Suprapubic skin (tissue), 4 donors: ENCODE measurements at regions not wholly inside any gene's neighbourhood (a gene's known extent, or its start where the extent isn't known, plus 50 kb on each side); places are given as distances from the start of the nearest gene placed in this dataset.

Experiments
- DNase-seq, 2 donors: peaks; one replicate each; pipeline ENCODE4 v3.0.0-alpha.2; 2019; ENCODE audit warnings: low spot score in 2 of 2
- H3K27ac ChIP-seq: fragments of 200-600 bp; sonication (generic); one replicate; pipeline ENCODE4 v1.5.1; 2019
- H3K27me3 ChIP-seq: fragments of 200-600 bp; sonication (generic); one replicate; pipeline ENCODE4 v1.5.1; 2019
- H3K36me3 ChIP-seq: fragments of 200-600 bp; sonication (generic); one replicate; pipeline ENCODE4 v1.5.1; 2019
- H3K4me1 ChIP-seq: fragments of 200-600 bp; sonication (generic); one replicate; pipeline ENCODE4 v1.5.1; 2019
- H3K4me3 ChIP-seq: fragments of 200-600 bp; sonication (generic); one replicate; pipeline ENCODE4 v1.5.1; 2019; ENCODE audit warnings: mild to moderate bottlenecking
- H3K9me3 ChIP-seq: fragments of 200-600 bp; sonication (generic); one replicate; pipeline ENCODE4 v1.5.1; 2019
- EP300 ChIP-seq: sonication (generic); formaldehyde crosslinking; IDR thresholded peaks from one replicate; pipeline ENCODE4 v1.6.1; 2017; ENCODE audit warnings: antibody characterized with exemption
- POLR2A ChIP-seq, 2 donors: fragments of 450-650 bp; IDR thresholded peaks; one replicate each; pipeline ENCODE4 v1.6.1; 2017; ENCODE audit warnings: antibody characterized with exemption in 2 of 2, mild to moderate bottlenecking in 2 of 2, moderate library complexity in 2 of 2
- POLR2AphosphoS5 ChIP-seq, 3 donors: sonication (generic); formaldehyde crosslinking; IDR thresholded peaks; one replicate each; pipeline ENCODE4 v1.6.1; 2017; ENCODE audit warnings: antibody characterized with exemption in 3 of 3
- WGBS: methylation state at CpG from one replicate; pipeline ENCODE4 v1.1.5; 2018; 5-methylcytosine and 5-hydroxymethylcytosine counted together
- TF ChIP-seq, protein P1 (sequence below), 2 donors: fragments of 200-600 bp in 1 of 2; fragments of 450-650 bp in 1 of 2; sonication (generic) in 1 of 2; IDR thresholded peaks; one replicate each; pipeline ENCODE4 v1.5.1; 2016 to 2019; ENCODE audit warnings: antibody characterized with exemption in 2 of 2, mild to moderate bottlenecking in 1 of 2, moderate library complexity in 1 of 2

DNA sequence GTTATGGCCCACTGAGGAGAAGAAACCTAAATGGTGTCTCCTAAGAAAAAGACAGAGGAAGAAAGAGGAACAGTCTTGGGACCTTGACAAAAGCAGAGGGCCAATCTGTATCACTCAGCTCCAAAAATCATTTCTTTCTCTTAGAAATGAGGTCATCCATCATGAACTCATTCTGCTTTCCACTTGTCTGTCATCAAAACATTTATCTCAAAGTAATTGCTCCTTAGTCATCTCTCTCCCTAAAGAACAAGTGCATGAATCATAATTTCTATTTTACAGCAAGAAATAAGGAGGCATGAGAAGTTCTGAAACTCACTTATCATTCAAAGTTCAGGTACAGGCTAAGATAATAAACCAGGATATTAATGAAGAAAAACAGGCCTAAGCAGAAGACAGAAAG is 375.6 kb downstream of the KCNA4 start:
- no peak for DNase-seq
- no peaks in the 10 kb centered on the region for H3K4me1 ChIP-seq
- H3K9me3 ChIP-seq = no peaks in the 10 kb centered on the region
- no peaks in the 10 kb centered on the region for H3K36me3 ChIP-seq
- no peak overlapping the region for H3K4me3 ChIP-seq
- H3K27ac ChIP-seq = no peak overlapping the region
- H3K27me3 ChIP-seq = no peaks in the 10 kb centered on the region
- TF ChIP-seq EP300 (no peak), POLR2A (IDR thresholded peaks at IDR 0.05) (no peak)

GRCh38 chr11:29634744-29635143 is 382.1 kb downstream of the KCNA4 start:
- no peaks in the 10 kb centered on the region for H3K36me3 ChIP-seq
- no peaks in the 10 kb centered on the region for H3K9me3 ChIP-seq
- DNase-seq = no peak
- no peak overlapping the region for H3K27ac ChIP-seq
- TF ChIP-seq EP300 (no peak), POLR2AphosphoS5 (IDR thresholded peaks at IDR 0.05) (no peak), POLR2A (IDR thresholded peaks at IDR 0.05) (no peak)
- TF ChIP-seq, protein P1, sequence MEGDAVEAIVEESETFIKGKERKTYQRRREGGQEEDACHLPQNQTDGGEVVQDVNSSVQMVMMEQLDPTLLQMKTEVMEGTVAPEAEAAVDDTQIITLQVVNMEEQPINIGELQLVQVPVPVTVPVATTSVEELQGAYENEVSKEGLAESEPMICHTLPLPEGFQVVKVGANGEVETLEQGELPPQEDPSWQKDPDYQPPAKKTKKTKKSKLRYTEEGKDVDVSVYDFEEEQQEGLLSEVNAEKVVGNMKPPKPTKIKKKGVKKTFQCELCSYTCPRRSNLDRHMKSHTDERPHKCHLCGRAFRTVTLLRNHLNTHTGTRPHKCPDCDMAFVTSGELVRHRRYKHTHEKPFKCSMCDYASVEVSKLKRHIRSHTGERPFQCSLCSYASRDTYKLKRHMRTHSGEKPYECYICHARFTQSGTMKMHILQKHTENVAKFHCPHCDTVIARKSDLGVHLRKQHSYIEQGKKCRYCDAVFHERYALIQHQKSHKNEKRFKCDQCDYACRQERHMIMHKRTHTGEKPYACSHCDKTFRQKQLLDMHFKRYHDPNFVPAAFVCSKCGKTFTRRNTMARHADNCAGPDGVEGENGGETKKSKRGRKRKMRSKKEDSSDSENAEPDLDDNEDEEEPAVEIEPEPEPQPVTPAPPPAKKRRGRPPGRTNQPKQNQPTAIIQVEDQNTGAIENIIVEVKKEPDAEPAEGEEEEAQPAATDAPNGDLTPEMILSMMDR (IDR thresholded peaks at IDR 0.05) = no peak
- H3K4me1 ChIP-seq = no peaks in the 10 kb centered on the region
- WGBS = 82% methylated on average over 3 of the region's 3 CpGs
- H3K4me3 ChIP-seq = no peak overlapping the region
- no peaks in the 10 kb centered on the region for H3K27me3 ChIP-seq

- no peaks in the 10 kb centered on the region for H3K9me3 ChIP-seq
- H3K27me3 ChIP-seq = no peaks in the 10 kb centered on the region
- no peaks in the 10 kb centered on the region for H3K4me1 ChIP-seq
- no peak overlapping the region for H3K4me3 ChIP-seq
- no peak for DNase-seq
- H3K36me3 ChIP-seq = no peaks in the 10 kb centered on the region
- H3K27ac ChIP-seq = no peak overlapping the region
- no peak for TF ChIP-seq POLR2AphosphoS5 (IDR thresholded peaks at IDR 0.05)
- TF ChIP-seq, protein P1 (IDR thresholded peaks at IDR 0.05) = no peak
These were observed 382.6 kb downstream of the KCNA4 start for GRCh38 chr11:29634244-29634643.

GRCh38 chr11:29629286-29629685 is 387.5 kb downstream of the KCNA4 start:
- no peak overlapping the region for H3K27ac ChIP-seq
- no peaks in the 10 kb centered on the region for H3K36me3 ChIP-seq
- no peak for DNase-seq
- no peaks in the 10 kb centered on the region for H3K4me1 ChIP-seq
- H3K9me3 ChIP-seq = peaks cover 4% of the 10 kb centered on the region
- H3K4me3 ChIP-seq = no peak overlapping the region
- no peak for TF ChIP-seq POLR2AphosphoS5 (IDR thresholded peaks at IDR 0.05)
- no peak for TF ChIP-seq POLR2A (IDR thresholded peaks at IDR 0.05)
- TF ChIP-seq EP300 = no peak
- TF ChIP-seq, protein P1 (IDR thresholded peaks at IDR 0.05) = no peak
- 87% methylated on average over 3 of the region's 3 CpGs for WGBS
- no peaks in the 10 kb centered on the region for H3K27me3 ChIP-seq

DNA sequence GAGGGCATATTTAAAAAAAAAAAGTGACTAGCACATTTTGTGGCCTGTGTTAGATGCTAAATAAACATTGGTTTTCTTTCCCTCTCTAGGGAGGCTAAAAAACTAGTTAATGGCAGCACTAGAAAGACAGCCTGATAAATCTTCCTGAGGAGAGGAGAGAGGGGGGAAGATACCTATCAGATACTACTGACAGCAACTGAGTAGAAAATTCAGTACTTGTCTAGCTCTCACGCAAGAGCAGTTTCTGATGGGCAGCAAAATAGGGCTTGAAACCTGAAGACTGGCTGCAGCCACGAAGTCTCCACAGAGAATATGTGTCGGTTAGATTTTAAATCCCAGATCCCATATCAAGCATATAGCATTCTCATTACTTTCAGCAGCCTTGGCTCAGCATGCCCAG is 388.2 kb downstream of the KCNA4 start:
- WGBS = 73% methylated on average over 3 of the region's 3 CpGs
- no peak overlapping the region for H3K27ac ChIP-seq

DNA sequence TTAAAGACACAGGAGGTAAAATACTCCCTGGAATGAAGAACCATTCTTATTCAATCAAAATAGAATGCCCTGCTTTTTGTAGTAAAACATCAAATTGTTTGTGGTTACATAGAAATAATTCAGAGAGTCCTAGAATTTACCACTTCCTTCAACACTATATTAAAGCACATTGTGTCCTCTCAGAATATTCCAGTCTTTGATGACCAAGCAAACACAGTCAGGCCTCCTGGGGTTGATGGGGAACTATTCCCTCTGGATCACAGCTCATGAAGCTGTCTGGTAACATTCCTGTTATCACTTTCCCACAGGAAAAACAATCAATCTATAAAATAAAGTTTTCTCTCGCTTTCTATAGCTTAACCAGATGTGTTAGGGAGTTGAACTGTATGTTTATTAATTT is 389.3 kb downstream of the KCNA4 start:
- TF ChIP-seq EP300 = no peak
- no peak for TF ChIP-seq POLR2A (IDR thresholded peaks at IDR 0.05)
- TF ChIP-seq, protein P1 (IDR thresholded peaks at IDR 0.05) = no peak
- no peak for TF ChIP-seq POLR2AphosphoS5 (IDR thresholded peaks at IDR 0.05)
- Histone ChIP-seq H3K36me3 (no peaks in the 10 kb centered on the region), H3K4me1 (no peaks in the 10 kb centered on the region), H3K9me3 (peaks cover 4% of the 10 kb centered on the region), H3K4me3 (no peak overlapping the region), H3K27me3 (no peaks in the 10 kb centered on the region), H3K27ac (no peak overlapping the region)
- no peak for DNase-seq
- WGBS = 68% methylated on average over 1 of the region's 1 CpG

More for the DNA sequence above, 388.2 kb downstream of the KCNA4 start:
- TF ChIP-seq EP300 (no peak), POLR2A (IDR thresholded peaks at IDR 0.05) (no peak), POLR2AphosphoS5 (IDR thresholded peaks at IDR 0.05) (no peak)
- TF ChIP-seq, protein P1 (IDR thresholded peaks at IDR 0.05) = no peak
- no peaks in the 10 kb centered on the region for H3K36me3 ChIP-seq
- no peaks in the 10 kb centered on the region for H3K27me3 ChIP-seq
- H3K4me3 ChIP-seq = no peak overlapping the region
- DNase-seq = no peak
- H3K4me1 ChIP-seq = no peaks in the 10 kb centered on the region
- H3K9me3 ChIP-seq = peaks cover 4% of the 10 kb centered on the region
